ENCODE measurements at regions not wholly inside any gene's neighbourhood (a gene's known extent, or its start where the extent isn't known, plus 50 kb on each side); places are given as distances from the start of the nearest gene placed in this dataset.
A peak's percentile ranks its signal among the peaks of the same experiment; 100 is the strongest.

GRCh38 chr9:135230386-135230765 lies 142.9 kb downstream of the OLFM1 start:
- ATAC-seq (no peak), DNase-seq (ENCODE audit: low spot score) (no peak)

- no peak for ATAC-seq
- DNase-seq (ENCODE audit: low spot score) = no peak
Measured at GRCh38 chr9:135230817-135231520, 143.5 kb downstream of the OLFM1 start.

- DNase-seq (ENCODE audit: low spot score) = no peak
- no peak for ATAC-seq
Measured at GRCh38 chr9:135239100-135239768, 151.8 kb downstream of the OLFM1 start.

- ATAC-seq (no peak), DNase-seq (ENCODE audit: low spot score) (no peak)
Measured at GRCh38 chr9:135239769-135240141, 152.3 kb downstream of the OLFM1 start.

GRCh38 chr9:135240222-135240621 lies 152.8 kb downstream of the OLFM1 start:
- DNase-seq (ENCODE audit: low spot score) = no peak
- no peak for ATAC-seq

- no peak for ATAC-seq
- no peak for DNase-seq (ENCODE audit: low spot score)
Measured at GRCh38 chr9:135240871-135241311, 153.4 kb downstream of the OLFM1 start.

GRCh38 chr9:135241381-135242048 lies 154.0 kb downstream of the OLFM1 start:
- DNase-seq (ENCODE audit: low spot score) (no peak), ATAC-seq (no peak)

GRCh38 chr9:135242049-135242396 lies 154.6 kb downstream of the OLFM1 start:
- DNase-seq (ENCODE audit: low spot score) (no peak), ATAC-seq (no peak)

- ATAC-seq (no peak), DNase-seq (ENCODE audit: low spot score) (no peak)
Measured at GRCh38 chr9:135242406-135242805, 154.9 kb downstream of the OLFM1 start.

GRCh38 chr9:135243201-135244190 lies 156.0 kb downstream of the OLFM1 start:
- ATAC-seq (no peak), DNase-seq (ENCODE audit: low spot score) (no peak)

GRCh38 chr9:135244271-135245221 lies 157.1 kb downstream of the OLFM1 start:
- peak; percentile 87 for DNase-seq (ENCODE audit: low spot score)
- ATAC-seq = peak; percentile 81

- ATAC-seq (no peak), DNase-seq (ENCODE audit: low spot score) (no peak)
Measured at GRCh38 chr9:135245482-135246247, 158.2 kb downstream of the OLFM1 start.

GRCh38 chr9:135246248-135247205 lies 159.1 kb downstream of the OLFM1 start:
- DNase-seq (ENCODE audit: low spot score) (no peak), ATAC-seq (peak; percentile 5)

GRCh38 chr9:135247227-135247930 lies 159.9 kb downstream of the OLFM1 start:
- DNase-seq (ENCODE audit: low spot score) (no peak), ATAC-seq (no peak)

GRCh38 chr9:135248111-135248510 lies 160.6 kb downstream of the OLFM1 start:
- no peak for DNase-seq (ENCODE audit: low spot score)
- no peak for ATAC-seq

GRCh38 chr9:135248721-135249120 lies 161.3 kb downstream of the OLFM1 start:
- ATAC-seq (no peak), DNase-seq (ENCODE audit: low spot score) (no peak)

GRCh38 chr9:135249191-135249590 lies 161.7 kb downstream of the OLFM1 start:
- ATAC-seq (no peak), DNase-seq (ENCODE audit: low spot score) (no peak)

All from left lobe of liver (tissue), 2 donors.